H1 (cell line): ENCODE measurements at regions not wholly inside any gene's neighbourhood (a gene's known extent, or its start where the extent isn't known, plus 50 kb on each side); places are given as distances from the start of the nearest gene placed in this dataset.

Experiments used
- ASH2L ChIP-seq: fragments of 200-600, 300-600 bp; sonication (generic); IDR thresholded peaks from one replicate; pipeline ENCODE4 v1.7.1; 2017; ENCODE audit warnings: low read length
- CBX5 ChIP-seq: fragments of 300-800, 300-1000 bp; sonication (generic); IDR thresholded peaks from 2 replicates; pipeline ENCODE4 v1.7.1; 2016; ENCODE audit warnings: antibody characterized with exemption, low read length, low read depth
- CEBPB ChIP-seq: IDR thresholded peaks from 2 replicates; pipeline ENCODE4 v1.6.1; 2012; ENCODE audit warnings: low read depth, low read length
- KDM5A ChIP-seq: fragments of 200-600 bp; IDR thresholded peaks from 2 replicates; pipeline ENCODE4 v1.7.1; 2012; ENCODE audit warnings: mild to moderate bottlenecking, low read length, inconsistent platforms, mixed read lengths
- MAFK ChIP-seq: IDR thresholded peaks from 2 replicates; pipeline ENCODE4 v1.6.1; 2012; ENCODE audit warnings: low read depth, mild to moderate bottlenecking, improper control_type of control experiment, low read length
- NANOG ChIP-seq: IDR thresholded peaks from 2 replicates; pipeline ENCODE4 v1.6.1; 2011; ENCODE audit warnings: low read length, low read depth, mild to moderate bottlenecking, inconsistent platforms; ENCODE audit not compliant: insufficient read depth, poor library complexity, severe bottlenecking
- NRF1 ChIP-seq: IDR thresholded peaks from 2 replicates; pipeline ENCODE4 v1.6.1; 2011; ENCODE audit warnings: mild to moderate bottlenecking, low read depth, low read length, improper control_type of control experiment

DNA sequence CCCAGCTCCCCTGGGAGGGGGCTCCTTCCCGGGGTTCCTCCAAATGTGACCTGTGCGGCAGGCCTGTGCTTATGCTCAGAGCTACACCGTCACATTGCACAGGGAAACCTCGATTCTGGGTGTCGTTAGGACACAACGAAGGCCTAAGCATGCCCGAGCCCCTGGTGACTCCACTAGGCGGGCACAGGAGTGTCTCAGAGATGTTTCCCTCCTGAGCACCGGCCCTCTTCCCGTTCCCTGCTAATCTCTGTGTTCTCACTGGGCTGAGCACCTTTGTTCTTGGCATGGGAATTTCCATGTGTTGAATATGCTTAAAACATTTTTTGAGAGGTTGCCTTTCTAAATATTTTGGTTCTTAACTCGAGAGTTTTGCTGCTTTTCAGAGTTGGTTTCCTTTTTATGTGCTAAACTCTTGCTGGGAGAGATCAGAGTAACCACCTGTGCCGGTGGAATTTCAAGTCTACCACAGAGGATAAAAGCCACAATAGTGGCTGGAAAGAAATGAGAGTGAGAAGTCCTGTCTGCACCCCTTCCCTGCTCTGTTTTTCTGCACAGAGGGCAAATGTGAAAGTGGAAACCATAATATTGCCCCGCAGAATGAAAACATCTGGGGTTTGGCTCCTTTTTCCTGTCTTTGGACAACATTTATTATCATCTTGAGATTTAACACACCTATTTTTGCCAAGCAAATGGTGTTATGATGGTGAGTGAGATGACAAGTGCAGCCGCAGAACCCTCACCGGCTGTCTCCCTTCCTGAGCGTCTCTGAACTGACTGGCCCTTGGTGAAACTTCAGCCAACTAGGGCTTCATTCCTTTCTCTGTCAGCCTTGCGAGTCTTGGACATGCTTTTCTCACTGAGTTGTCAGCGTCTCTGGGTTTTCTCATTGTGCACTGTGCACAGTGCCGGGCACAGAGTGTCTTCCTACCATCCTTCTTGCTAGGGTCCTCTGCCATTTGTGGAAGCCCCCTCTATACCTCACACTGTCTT is 154.1 kb downstream of the VAPA start (continued):
- TF ChIP-seq CEBPB (no peak), ASH2L (no peak), KDM5A (no peak), NRF1 (no peak), MAFK (no peak), NANOG (no peak), CBX5 (no peak)
- TF ChIP-seq, all 59 proteins: peak for 0
